Neuronal stem cell (in vitro differentiated cells): ENCODE measurements at regions not wholly inside any gene's neighbourhood (a gene's known extent, or its start where the extent isn't known, plus 50 kb on each side); places are given as distances from the start of the nearest gene placed in this dataset.

Source experiments
- DNase-seq: peaks from one replicate; pipeline ENCODE4 v3.0.0-alpha.2; 2013; ENCODE audit warnings: low spot score
- H2AFZ ChIP-seq: one replicate; pipeline ENCODE4 v1.6.1; 2013; ENCODE audit warnings: mild to moderate bottlenecking, low read length, inconsistent platforms
- H2AK5ac ChIP-seq: 2 replicates; pipeline ENCODE4 v1.6.1; 2013; ENCODE audit warnings: low read depth, mild to moderate bottlenecking, inconsistent platforms, low read length, moderate library complexity, mixed read lengths
- H2BK120ac ChIP-seq: 2 replicates; pipeline ENCODE4 v1.6.1; 2013; ENCODE audit warnings: low read depth, mild to moderate bottlenecking, inconsistent platforms, low read length, moderate library complexity, mixed read lengths
- H2BK12ac ChIP-seq: one replicate; pipeline ENCODE4 v1.6.1; 2013; ENCODE audit warnings: low read length, inconsistent platforms
- H2BK15ac ChIP-seq: 2 replicates; pipeline ENCODE4 v1.6.1; 2013; ENCODE audit warnings: mild to moderate bottlenecking, low read length, inconsistent platforms, mixed read lengths
- H2BK5ac ChIP-seq: one replicate; pipeline ENCODE4 v1.6.1; 2013; ENCODE audit warnings: inconsistent platforms, mild to moderate bottlenecking, low read length, moderate library complexity
- H3K14ac ChIP-seq: one replicate; pipeline ENCODE4 v1.6.1; 2013; ENCODE audit warnings: low read length, inconsistent platforms
- H3K18ac ChIP-seq: 2 replicates; pipeline ENCODE4 v1.6.1; 2013; ENCODE audit warnings: low read length, inconsistent platforms
- H3K23ac ChIP-seq: 2 replicates; pipeline ENCODE4 v1.6.1; 2013; ENCODE audit warnings: low read depth, mild to moderate bottlenecking, mixed read lengths, low read length, inconsistent platforms; ENCODE audit not compliant: poor library complexity
- H3K27ac ChIP-seq: replicated peaks from 3 replicates; pipeline ENCODE4 v1.5.1; 2013; ENCODE audit warnings: low read length, inconsistent platforms
- H3K27me3 ChIP-seq, 3 experiments: 2 replicates each; pipeline ENCODE4 v1.6.1; 2013; ENCODE audit warnings: low read length in 3 of 3, mild to moderate bottlenecking in 2 of 3, inconsistent platforms in 1 of 3, low read depth in 1 of 3, mixed read lengths in 1 of 3, moderate library complexity in 1 of 3; ENCODE audit not compliant: control insufficient read depth in 3 of 3, insufficient read depth in 3 of 3
- H3K36me3 ChIP-seq, 2 donors: replicated peaks in 1 of 2; 2 replicates each; pipeline ENCODE4 v1.6.1; 2013; ENCODE audit warnings: low read length in 2 of 2; ENCODE audit not compliant: control insufficient read depth in 2 of 2, insufficient read depth in 2 of 2
- H3K4ac ChIP-seq: 2 replicates; pipeline ENCODE4 v1.6.1; 2013; ENCODE audit warnings: inconsistent platforms, mild to moderate bottlenecking, low read length, moderate library complexity
- H3K4me1 ChIP-seq, 2 donors: 1 replicate in 1 of 2; 2 replicates in 1 of 2; pipeline ENCODE4 v1.6.1; 2013; ENCODE audit warnings: low read length in 2 of 2, low read depth in 1 of 2; ENCODE audit not compliant: control insufficient read depth in 2 of 2, insufficient read depth in 1 of 2
- H3K4me2 ChIP-seq: one replicate; pipeline ENCODE4 v1.6.1; 2013; ENCODE audit warnings: mild to moderate bottlenecking, low read length, inconsistent platforms; ENCODE audit not compliant: insufficient read depth, poor library complexity, severe bottlenecking
- H3K4me3 ChIP-seq, 2 donors: 2 replicates each; pipeline ENCODE4 v1.5.1; 2013; ENCODE audit warnings: low read length in 2 of 2, mild to moderate bottlenecking in 2 of 2, inconsistent platforms in 1 of 2, moderate library complexity in 1 of 2
- H3K79me1 ChIP-seq: one replicate; pipeline ENCODE4 v1.6.1; 2013; ENCODE audit warnings: low read depth, mild to moderate bottlenecking, inconsistent platforms, low read length, moderate library complexity
- H3K9ac ChIP-seq: one replicate; pipeline ENCODE4 v1.6.1; 2013; ENCODE audit warnings: mild to moderate bottlenecking, low read depth, low read length, inconsistent platforms; ENCODE audit not compliant: poor library complexity
- H3K9me3 ChIP-seq, 2 donors: replicated peaks in 1 of 2; 2 replicates each; pipeline versions ENCODE3 to v1.6.1; 2013; ENCODE audit warnings: low read length in 2 of 2, mild to moderate bottlenecking in 2 of 2, inconsistent platforms in 1 of 2, low read depth in 1 of 2, mixed read lengths in 1 of 2, moderate library complexity in 1 of 2; ENCODE audit not compliant: control insufficient read depth in 2 of 2, insufficient read depth in 1 of 2
- H4K8ac ChIP-seq: one replicate; pipeline ENCODE4 v1.6.1; 2013; ENCODE audit warnings: low read depth, mild to moderate bottlenecking, inconsistent platforms, low read length, moderate library complexity
- H4K91ac ChIP-seq: one replicate; pipeline ENCODE4 v1.6.1; 2013; ENCODE audit warnings: low read length, low read depth, mild to moderate bottlenecking, inconsistent platforms; ENCODE audit not compliant: poor library complexity
- WGBS, 2 donors: extraction: QIAGEN DNeasy Blood & Tissue Kit; methylation state at CpG; one replicate each; pipeline ENCODE4 v1.1.7; 2013; ENCODE audit warnings: missing lambda C conversion rate in 2 of 2, mixed read lengths in 1 of 2; ENCODE audit not compliant: insufficient read length in 2 of 2, insufficient replicate concordance in 1 of 2; ENCODE audit errors: extremely low coverage in 2 of 2; 5-methylcytosine and 5-hydroxymethylcytosine counted together

DNA sequence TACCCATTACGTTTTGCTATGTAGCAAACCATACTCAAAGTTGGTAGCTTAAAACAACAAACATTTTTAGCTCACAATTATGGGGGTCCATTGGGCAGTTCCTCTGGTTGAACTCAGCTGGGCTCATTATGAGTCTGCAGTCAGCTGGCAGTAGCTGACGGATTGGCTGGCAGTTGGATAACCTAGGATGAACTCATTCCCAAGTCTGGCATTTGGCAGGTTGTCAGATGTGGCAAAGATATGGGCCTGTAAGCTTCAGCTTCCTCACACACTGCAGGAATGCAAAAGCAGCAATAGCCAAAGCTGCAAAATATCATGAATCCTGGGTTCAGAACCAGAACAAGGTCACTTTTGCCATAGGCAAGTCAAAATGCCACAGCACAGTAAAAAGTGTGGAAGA, 412.2 kb upstream of the SORCS1 start:
- Histone ChIP-seq H3K27me3 (no peaks in the 10 kb centered on the region), H4K91ac (no peak overlapping the region), H3K23ac (no peak overlapping the region), H3K9me3 (no peaks in the 10 kb centered on the region), H2BK5ac (no peak overlapping the region), H4K8ac (no peak overlapping the region), H3K27ac (no peak overlapping the region), H2BK15ac (no peak overlapping the region), H3K9ac (no peak overlapping the region), H2AK5ac (no peak overlapping the region), H3K4me2 (no peak overlapping the region), H2BK120ac (no peak overlapping the region), H3K36me3 (no peaks in the 10 kb centered on the region), H3K4me1 (no peaks in the 10 kb centered on the region), H2BK12ac (no peak overlapping the region), H3K4me3 (no peak overlapping the region), H2AFZ (no peak overlapping the region), H3K4ac (no peak overlapping the region), H3K14ac (no peak overlapping the region), H3K18ac (no peak overlapping the region), H3K79me1 (no peaks in the 10 kb centered on the region)
- WGBS, 2 donors, result no CpG with 5 or more reads among the region's 2 CpGs
- DNase-seq, result no peak

DNA sequence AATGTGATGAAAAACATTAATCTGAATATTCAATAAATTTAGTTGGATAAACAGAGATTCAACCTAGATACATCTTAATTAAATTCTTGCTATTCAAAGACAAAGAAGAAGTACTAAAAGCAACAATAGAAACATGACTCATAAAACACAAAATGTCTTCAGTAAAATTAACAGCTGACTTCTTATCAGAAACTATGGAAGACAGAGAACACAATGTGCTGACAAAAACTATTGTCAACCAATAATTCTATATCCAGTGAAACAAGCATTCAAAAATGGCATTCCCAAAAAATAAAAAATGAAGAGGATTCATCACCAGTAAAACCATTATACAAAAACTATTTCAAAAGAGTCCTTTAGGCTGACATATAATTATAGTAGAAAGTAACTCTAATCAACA, 400.5 kb upstream of the SORCS1 start:
- no peak overlapping the region for H2BK15ac ChIP-seq
- H3K18ac ChIP-seq, result no peak overlapping the region
- no peak overlapping the region for H3K4me2 ChIP-seq
- no peak overlapping the region for H4K8ac ChIP-seq
- H3K9ac ChIP-seq, result no peak overlapping the region
- H2AK5ac ChIP-seq, result no peak overlapping the region
- H3K14ac ChIP-seq, result no peak overlapping the region
- no peak overlapping the region for H2BK12ac ChIP-seq
- no peak for DNase-seq
- H2AFZ ChIP-seq, result no peak overlapping the region
- H2BK5ac ChIP-seq, result no peak overlapping the region
- no peak overlapping the region for H3K27ac ChIP-seq
- H3K27me3 ChIP-seq, result no peaks in the 10 kb centered on the region
- H3K36me3 ChIP-seq, result no peaks in the 10 kb centered on the region
- no peak overlapping the region for H3K23ac ChIP-seq
- no peaks in the 10 kb centered on the region for H3K9me3 ChIP-seq
- no peaks in the 10 kb centered on the region for H3K79me1 ChIP-seq
- H4K91ac ChIP-seq, result no peak overlapping the region
- H3K4me3 ChIP-seq, result no peak overlapping the region
- H3K4ac ChIP-seq, result no peak overlapping the region
- H2BK120ac ChIP-seq, result no peak overlapping the region
- no peaks in the 10 kb centered on the region for H3K4me1 ChIP-seq

DNA sequence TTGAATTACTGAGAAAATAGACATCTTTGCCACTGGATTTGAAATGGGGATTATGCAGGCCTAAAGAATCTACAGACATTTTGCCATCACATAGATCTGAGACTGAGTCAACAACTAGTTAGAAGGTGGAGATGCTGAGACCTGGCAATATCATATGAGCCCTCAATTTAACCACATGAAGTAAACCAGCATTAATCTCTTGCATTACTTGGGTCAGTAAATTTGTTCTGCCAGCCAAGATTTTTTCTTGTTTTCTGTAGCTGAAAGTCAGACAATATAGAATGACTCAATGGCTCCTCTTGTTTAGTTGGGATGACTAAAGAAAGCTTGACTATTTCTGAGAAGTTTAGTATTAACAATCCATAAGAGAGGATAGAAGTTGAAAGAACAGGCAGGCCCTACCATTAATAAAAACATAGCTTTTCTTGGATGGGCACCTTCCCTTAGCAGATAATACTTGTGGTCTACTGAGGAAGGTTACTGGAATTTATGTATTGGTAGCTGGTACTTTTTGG, 396.7 kb upstream of the SORCS1 start:
- Histone ChIP-seq H3K23ac (no peak overlapping the region), H3K36me3 (no peaks in the 10 kb centered on the region), H3K27me3 (no peaks in the 10 kb centered on the region), H2BK15ac (no peak overlapping the region), H3K4me1 (no peaks in the 10 kb centered on the region), H3K4me3 (no peak overlapping the region), H3K4me2 (no peak overlapping the region), H3K9ac (no peak overlapping the region), H3K14ac (no peak overlapping the region), H2BK5ac (no peak overlapping the region), H4K91ac (no peak overlapping the region), H2AFZ (no peak overlapping the region), H2AK5ac (no peak overlapping the region), H3K4ac (no peak overlapping the region), H3K79me1 (no peaks in the 10 kb centered on the region), H3K18ac (no peak overlapping the region), H2BK120ac (no peak overlapping the region), H3K27ac (no peak overlapping the region), H4K8ac (no peak overlapping the region), H2BK12ac (no peak overlapping the region), H3K9me3 (no peaks in the 10 kb centered on the region)
- DNase-seq, result no peak

DNA sequence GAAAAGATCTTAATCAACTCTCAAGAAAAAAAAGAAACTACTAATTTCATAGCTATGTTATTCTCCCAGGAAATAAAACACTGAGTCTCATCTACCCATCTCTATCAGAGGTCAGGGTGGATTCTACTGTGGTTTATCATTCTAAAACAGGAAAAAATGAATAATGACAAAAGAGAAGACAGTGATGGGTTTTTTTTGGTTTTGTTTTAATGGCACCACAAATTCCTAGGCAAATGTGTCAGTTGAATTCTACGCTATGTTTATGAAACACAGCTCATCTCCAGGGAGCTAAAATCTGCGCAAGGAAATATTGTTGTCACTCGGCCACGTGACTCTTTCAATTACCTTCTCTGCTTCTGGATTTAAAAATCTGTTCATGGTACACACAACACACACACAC, 393.4 kb upstream of the SORCS1 start:
- Histone ChIP-seq H2AFZ (no peak overlapping the region), H3K18ac (no peak overlapping the region), H4K91ac (no peak overlapping the region), H3K4me1 (no peaks in the 10 kb centered on the region), H3K36me3 (no peaks in the 10 kb centered on the region), H2BK5ac (no peak overlapping the region), H3K23ac (no peak overlapping the region), H2BK12ac (no peak overlapping the region), H3K79me1 (no peaks in the 10 kb centered on the region), H2BK120ac (no peak overlapping the region), H2AK5ac (no peak overlapping the region), H3K14ac (no peak overlapping the region), H3K4ac (no peak overlapping the region), H4K8ac (no peak overlapping the region), H3K9me3 (no peaks in the 10 kb centered on the region), H3K27ac (no peak overlapping the region), H3K9ac (no peak overlapping the region), H2BK15ac (no peak overlapping the region), H3K4me2 (no peak overlapping the region), H3K4me3 (no peak overlapping the region), H3K27me3 (no peaks in the 10 kb centered on the region)
- DNase-seq, result no peak
- no CpG with 5 or more reads among the region's 4 CpGs for WGBS, 2 donors
